BE2C (cell line): ENCODE measurements at regions not wholly inside any gene's neighbourhood (a gene's known extent, or its start where the extent isn't known, plus 50 kb on each side); places are given as distances from the start of the nearest gene placed in this dataset.

Experiments
- DNase-seq: peaks from one replicate; pipeline ENCODE4 v3.0.0-alpha.2; 2020
- H3K27me3 ChIP-seq: fragments of 250-450 bp; sonication (Bioruptor Pico); 2 replicates; pipeline ENCODE4 v1.5.1; 2020; ENCODE audit warnings: mild to moderate bottlenecking
- H3K36me3 ChIP-seq: fragments of 250-450 bp; sonication (Bioruptor Pico); 2 replicates; pipeline ENCODE4 v1.5.1; 2020; ENCODE audit warnings: mild to moderate bottlenecking
- H3K4me1 ChIP-seq: fragments of 250-450 bp; sonication (Bioruptor Pico); 2 replicates; pipeline ENCODE4 v1.5.1; 2020
- H3K4me3 ChIP-seq: 2 replicates; pipeline ENCODE4 v1.5.1; 2011; ENCODE audit warnings: low read depth, low read length
- H3K9me3 ChIP-seq: fragments of 250-450 bp; sonication (Bioruptor Pico); 2 replicates; pipeline ENCODE4 v1.5.1; 2020
- TF ChIP-seq, protein P1 (sequence below): IDR thresholded peaks from 2 replicates; pipeline ENCODE4 v1.5.1; 2012; ENCODE audit warnings: mild to moderate bottlenecking, low read depth, low read length

- Histone ChIP-seq H3K36me3 (no peaks in the 10 kb centered on the region), H3K27me3 (no peaks in the 10 kb centered on the region), H3K4me1 (no peaks in the 10 kb centered on the region), H3K4me3 (no peak overlapping the region), H3K9me3 (no peaks in the 10 kb centered on the region)
- TF ChIP-seq, protein P1, sequence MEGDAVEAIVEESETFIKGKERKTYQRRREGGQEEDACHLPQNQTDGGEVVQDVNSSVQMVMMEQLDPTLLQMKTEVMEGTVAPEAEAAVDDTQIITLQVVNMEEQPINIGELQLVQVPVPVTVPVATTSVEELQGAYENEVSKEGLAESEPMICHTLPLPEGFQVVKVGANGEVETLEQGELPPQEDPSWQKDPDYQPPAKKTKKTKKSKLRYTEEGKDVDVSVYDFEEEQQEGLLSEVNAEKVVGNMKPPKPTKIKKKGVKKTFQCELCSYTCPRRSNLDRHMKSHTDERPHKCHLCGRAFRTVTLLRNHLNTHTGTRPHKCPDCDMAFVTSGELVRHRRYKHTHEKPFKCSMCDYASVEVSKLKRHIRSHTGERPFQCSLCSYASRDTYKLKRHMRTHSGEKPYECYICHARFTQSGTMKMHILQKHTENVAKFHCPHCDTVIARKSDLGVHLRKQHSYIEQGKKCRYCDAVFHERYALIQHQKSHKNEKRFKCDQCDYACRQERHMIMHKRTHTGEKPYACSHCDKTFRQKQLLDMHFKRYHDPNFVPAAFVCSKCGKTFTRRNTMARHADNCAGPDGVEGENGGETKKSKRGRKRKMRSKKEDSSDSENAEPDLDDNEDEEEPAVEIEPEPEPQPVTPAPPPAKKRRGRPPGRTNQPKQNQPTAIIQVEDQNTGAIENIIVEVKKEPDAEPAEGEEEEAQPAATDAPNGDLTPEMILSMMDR, result no peak
- DNase-seq, result no peak
Measured at GRCh38 chr6:14468647-14469321, 351.2 kb downstream of the CD83 start.

- H3K9me3 ChIP-seq, result no peaks in the 10 kb centered on the region
Measured at GRCh38 chr6:14470101-14470500, 352.5 kb downstream of the CD83 start.

GRCh38 chr6:14470671-14471070 is 353.1 kb downstream of the CD83 start:
- TF ChIP-seq, protein P1, result no peak
- no peak for DNase-seq
- Histone ChIP-seq H3K4me1 (no peaks in the 10 kb centered on the region), H3K4me3 (no peak overlapping the region), H3K9me3 (no peaks in the 10 kb centered on the region), H3K36me3 (no peaks in the 10 kb centered on the region), H3K27me3 (no peaks in the 10 kb centered on the region)

More at GRCh38 chr6:14470101-14470500, 352.5 kb downstream of the CD83 start:
- Histone ChIP-seq H3K27me3 (no peaks in the 10 kb centered on the region), H3K4me3 (no peak overlapping the region), H3K36me3 (no peaks in the 10 kb centered on the region), H3K4me1 (no peaks in the 10 kb centered on the region)
- no peak for DNase-seq
- TF ChIP-seq, protein P1, result no peak

GRCh38 chr6:14472255-14472985 is 354.8 kb downstream of the CD83 start:
- H3K4me1 ChIP-seq, result no peaks in the 10 kb centered on the region
- DNase-seq, result no peak
- H3K4me3 ChIP-seq, result no peak overlapping the region
- no peaks in the 10 kb centered on the region for H3K36me3 ChIP-seq
- TF ChIP-seq, protein P1, result no peak
- no peaks in the 10 kb centered on the region for H3K9me3 ChIP-seq
- no peaks in the 10 kb centered on the region for H3K27me3 ChIP-seq

DNA sequence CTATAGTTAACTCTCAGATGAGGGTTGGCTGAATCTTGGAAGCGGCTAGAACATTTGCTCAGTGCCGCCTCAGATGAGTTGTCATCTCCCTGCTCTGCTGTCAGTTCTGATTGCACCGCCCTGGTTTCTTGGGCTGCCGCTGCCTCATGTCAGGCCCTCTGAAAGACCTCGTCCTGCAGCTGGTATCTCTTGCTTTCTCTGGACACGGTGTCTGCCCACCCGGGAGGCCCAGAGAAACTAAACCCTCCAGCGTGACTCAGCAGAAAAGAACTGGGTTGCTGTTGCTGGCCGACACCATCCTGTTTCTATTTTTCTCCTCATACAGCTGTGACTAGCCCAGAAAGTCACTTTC is 355.4 kb downstream of the CD83 start:
- TF ChIP-seq, protein P1, result no peak
- Histone ChIP-seq H3K4me3 (no peak overlapping the region), H3K4me1 (no peaks in the 10 kb centered on the region), H3K27me3 (no peaks in the 10 kb centered on the region), H3K36me3 (no peaks in the 10 kb centered on the region), H3K9me3 (no peaks in the 10 kb centered on the region)
- no peak for DNase-seq

GRCh38 chr6:14474816-14475215 is 357.2 kb downstream of the CD83 start:
- no peaks in the 10 kb centered on the region for H3K9me3 ChIP-seq
- no peaks in the 10 kb centered on the region for H3K27me3 ChIP-seq
- H3K4me3 ChIP-seq, result no peak overlapping the region
- H3K36me3 ChIP-seq, result no peaks in the 10 kb centered on the region
- DNase-seq, result no peak
- no peaks in the 10 kb centered on the region for H3K4me1 ChIP-seq
- TF ChIP-seq, protein P1, result no peak
